ENCODE measurements at regions not wholly inside any gene's neighbourhood (a gene's known extent, or its start where the extent isn't known, plus 50 kb on each side); places are given as distances from the start of the nearest gene placed in this dataset.

- no peak for TF ChIP-seq CTCF (IDR thresholded peaks at IDR 0.05)
- ATAC-seq (no peak), DNase-seq (no peak)
- no peak overlapping the region for H3K27ac ChIP-seq
- no peak overlapping the region for H3K4me3 ChIP-seq
- peaks cover 18% of the 10 kb centered on the region for H3K4me1 ChIP-seq
- H3K27me3 ChIP-seq: no peaks in the 10 kb centered on the region
- no peaks in the 10 kb centered on the region for H3K36me3 ChIP-seq
- intact Hi-C loops (cut with DNase I): no loop called here
- no peaks in the 10 kb centered on the region for H3K9me3 ChIP-seq
Observed at GRCh38 chr14:76963372-76963771, 65.1 kb downstream of the IRF2BPL start.

DNA sequence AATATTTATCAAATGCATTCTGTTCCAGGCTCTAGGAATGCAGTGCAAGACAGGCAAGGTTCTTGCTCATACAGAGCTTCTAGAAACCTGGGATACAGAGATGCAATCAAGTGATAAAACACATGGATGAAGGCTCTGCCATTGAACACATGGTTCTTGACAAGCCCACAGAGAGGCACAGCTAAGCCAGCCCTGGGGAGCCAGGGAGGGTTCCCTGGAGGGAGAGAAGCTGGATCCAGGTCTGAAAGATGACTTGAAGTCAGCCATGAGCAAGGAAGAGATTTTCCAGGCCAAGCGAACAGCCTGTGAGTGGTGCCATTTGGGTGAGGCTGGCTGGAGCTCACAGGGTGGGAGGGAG lies 66.2 kb downstream of the IRF2BPL start:
- no peaks in the 10 kb centered on the region for H3K27me3 ChIP-seq
- H3K36me3 ChIP-seq: no peaks in the 10 kb centered on the region
- H3K4me3 ChIP-seq: peak overlapping the region; percentile 54
- DNase-seq (no peak), ATAC-seq (no peak)
- peaks cover 23% of the 10 kb centered on the region for H3K4me1 ChIP-seq
- intact Hi-C loops (cut with DNase I): no loop called here
- H3K9me3 ChIP-seq: no peaks in the 10 kb centered on the region
- peak overlapping the region; percentile 89 for H3K27ac ChIP-seq
- TF ChIP-seq CTCF (IDR thresholded peaks at IDR 0.05): no peak

- peak overlapping the region; percentile 54 for H3K4me3 ChIP-seq
- DNase-seq (peak; percentile 94), ATAC-seq (peak; percentile 96)
- no peaks in the 10 kb centered on the region for H3K9me3 ChIP-seq
- H3K36me3 ChIP-seq: no peaks in the 10 kb centered on the region
- no peaks in the 10 kb centered on the region for H3K27me3 ChIP-seq
- peaks cover 28% of the 10 kb centered on the region for H3K4me1 ChIP-seq
- intact Hi-C loops (cut with DNase I): no loop called here
- peak overlapping the region; percentile 89 for H3K27ac ChIP-seq
- TF ChIP-seq CTCF (IDR thresholded peaks at IDR 0.05): no peak
Observed at GRCh38 chr14:76961631-76962302, 66.7 kb downstream of the IRF2BPL start.

- no peaks in the 10 kb centered on the region for H3K9me3 ChIP-seq
- H3K36me3 ChIP-seq: no peaks in the 10 kb centered on the region
- peak overlapping the region; percentile 30 for H3K27ac ChIP-seq
- H3K4me1 ChIP-seq: peaks cover 52% of the 10 kb centered on the region
- H3K4me3 ChIP-seq: no peak overlapping the region
- H3K27me3 ChIP-seq: no peaks in the 10 kb centered on the region
- TF ChIP-seq CTCF (IDR thresholded peaks at IDR 0.05): no peak
- ATAC-seq (no peak), DNase-seq (no peak)
- intact Hi-C loops (cut with DNase I): loop anchor here (10.0 kb wide), 1 partner anchor 66 kb away; the partner anchor contains the start of gene IRF2BPL
Observed at GRCh38 chr14:76958980-76959710, 69.4 kb downstream of the IRF2BPL start.

DNA sequence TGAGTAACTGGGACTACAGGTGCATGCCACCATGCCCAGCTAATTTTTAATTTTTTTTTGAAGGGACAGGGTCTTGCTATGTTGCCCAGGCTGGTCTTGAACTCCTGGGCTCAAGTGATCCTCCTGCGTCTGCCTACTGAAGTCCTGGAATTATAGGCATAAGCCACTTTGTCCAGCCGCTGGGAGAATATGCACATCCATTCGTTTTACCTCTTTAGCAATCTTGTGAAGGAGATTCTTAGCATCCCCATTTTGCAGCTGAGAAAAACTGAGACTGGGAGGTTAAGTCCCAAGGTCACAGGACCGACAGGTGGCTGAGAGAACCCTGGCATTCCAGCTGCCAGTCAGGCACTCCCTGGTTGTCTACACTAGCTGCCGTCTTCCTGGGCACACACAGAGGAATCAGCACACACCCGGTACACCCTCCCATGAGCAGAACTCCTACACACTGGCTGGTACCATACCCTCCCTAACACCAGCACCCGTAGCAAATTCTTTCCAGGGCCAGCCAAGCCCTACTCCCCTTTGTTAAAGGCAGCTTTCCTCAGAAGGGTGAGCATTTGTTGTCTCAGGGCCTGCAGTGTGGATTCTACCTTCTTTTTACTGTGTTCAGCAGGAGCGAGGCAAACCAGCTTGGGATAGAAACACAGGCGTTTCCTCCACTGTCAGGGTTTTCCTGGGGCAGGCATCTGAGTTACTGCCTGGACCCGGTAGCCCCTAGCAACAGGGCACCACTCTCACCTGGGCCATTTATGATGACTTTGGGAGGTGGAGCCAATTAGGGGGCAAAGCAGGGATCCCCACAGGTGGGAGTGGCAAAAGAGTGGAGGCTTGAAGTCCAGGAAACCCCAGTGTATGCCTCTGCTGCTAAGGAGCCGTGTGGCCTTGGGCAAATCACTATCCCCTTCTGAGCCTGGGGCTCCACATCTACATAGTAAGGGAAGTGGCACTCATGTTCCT lies 70.2 kb downstream of the IRF2BPL start:
- intact Hi-C loops (cut with DNase I): loop anchor here (10.0 kb wide), 1 partner anchor 67 kb away; the partner anchor contains the start of gene IRF2BPL
- no peak for ATAC-seq
- Histone ChIP-seq H3K9me3 (no peaks in the 10 kb centered on the region), H3K36me3 (no peaks in the 10 kb centered on the region), H3K27me3 (no peaks in the 10 kb centered on the region), H3K27ac (peak overlapping the region; percentile 30), H3K4me1 (peaks cover 60% of the 10 kb centered on the region), H3K4me3 (no peak overlapping the region)
- no peak for TF ChIP-seq CTCF (IDR thresholded peaks at IDR 0.05)
- no peak for DNase-seq

Measured in upper lobe of right lung (tissue), 1 donor.